CD4-positive, alpha-beta T cell treated with Interferon gamma for 1 hour (primary cell): ENCODE measurements at regions not wholly inside any gene's neighbourhood (a gene's known extent, or its start where the extent isn't known, plus 50 kb on each side); places are given as distances from the start of the nearest gene placed in this dataset.

Experiments
- DNase-seq: peaks from one replicate; pipeline ENCODE4 v3.0.0-alpha.2; 2020

GRCh38 chr16:86395477-86395876, 114.8 kb upstream of the FOXF1 start:
- DNase-seq = no peak

- no peak for DNase-seq
Observed at GRCh38 chr16:86396422-86396821, 113.9 kb upstream of the FOXF1 start.

GRCh38 chr16:86396901-86397311, 113.4 kb upstream of the FOXF1 start:
- DNase-seq = no peak

- DNase-seq = no peak
Observed at GRCh38 chr16:86398201-86398600, 112.1 kb upstream of the FOXF1 start.

- DNase-seq = no peak
Observed at GRCh38 chr16:86398622-86399021, 111.7 kb upstream of the FOXF1 start.

GRCh38 chr16:86401126-86401525, 109.2 kb upstream of the FOXF1 start:
- DNase-seq = no peak

GRCh38 chr16:86403085-86403484, 107.2 kb upstream of the FOXF1 start:
- DNase-seq = no peak

- DNase-seq = no peak
Observed at GRCh38 chr16:86403541-86404163, 106.7 kb upstream of the FOXF1 start.

GRCh38 chr16:86404678-86405077, 105.6 kb upstream of the FOXF1 start:
- no peak for DNase-seq

GRCh38 chr16:86405319-86405718, 105.0 kb upstream of the FOXF1 start:
- DNase-seq = no peak

- no peak for DNase-seq
Observed at GRCh38 chr16:86406056-86406455, 104.3 kb upstream of the FOXF1 start.

- DNase-seq = no peak
Observed at GRCh38 chr16:86408685-86409084, 101.6 kb upstream of the FOXF1 start.

- no peak for DNase-seq
Observed at GRCh38 chr16:86410081-86410480, 100.2 kb upstream of the FOXF1 start.

GRCh38 chr16:86410529-86410928, 99.8 kb upstream of the FOXF1 start:
- no peak for DNase-seq

GRCh38 chr16:86411897-86412296, 98.4 kb upstream of the FOXF1 start:
- DNase-seq = no peak

GRCh38 chr16:86414991-86415740, 95.2 kb upstream of the FOXF1 start:
- DNase-seq = no peak

GRCh38 chr16:86418981-86419380, 91.3 kb upstream of the FOXF1 start:
- DNase-seq = no peak

- no peak for DNase-seq
Observed at GRCh38 chr16:86419518-86419917, 90.8 kb upstream of the FOXF1 start.

- no peak for DNase-seq
Observed at GRCh38 chr16:86421995-86422394, 88.3 kb upstream of the FOXF1 start.

- no peak for DNase-seq
Observed at GRCh38 chr16:86424398-86424797, 85.9 kb upstream of the FOXF1 start.

GRCh38 chr16:86424985-86425384, 85.3 kb upstream of the FOXF1 start:
- no peak for DNase-seq

GRCh38 chr16:86426063-86426642, 84.2 kb upstream of the FOXF1 start:
- DNase-seq = no peak

- DNase-seq = no peak
Observed at GRCh38 chr16:86427433-86427851, 82.9 kb upstream of the FOXF1 start.
